ENCODE measurements at regions not wholly inside any gene's neighbourhood (a gene's known extent, or its start where the extent isn't known, plus 50 kb on each side); places are given as distances from the start of the nearest gene placed in this dataset.

DNA sequence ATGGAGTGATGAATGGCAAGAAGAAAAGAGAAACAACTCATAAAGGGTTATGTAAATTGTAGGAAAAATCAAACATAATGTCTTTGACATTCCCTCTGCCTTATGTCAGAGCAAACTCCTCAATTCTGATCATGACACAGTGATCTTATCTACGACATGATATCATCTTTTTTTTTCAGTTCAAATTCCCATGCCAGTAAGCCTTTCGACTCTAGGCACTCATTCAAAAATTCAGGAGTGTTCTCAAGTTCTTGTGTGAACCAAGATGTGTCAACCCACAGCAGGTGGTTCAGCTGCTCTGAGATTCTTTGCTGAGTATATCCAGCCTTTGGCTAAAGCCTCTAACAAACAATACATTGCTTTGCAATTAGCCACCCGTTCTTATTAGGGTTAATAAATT lies 97.1 kb upstream of the ESRRG start:
- in situ Hi-C loops (cut with HindIII; ENCODE audit: low sequenced_read_pairs): no loop called here
- no peak for DNase-seq (ENCODE audit: low spot score)

DNA sequence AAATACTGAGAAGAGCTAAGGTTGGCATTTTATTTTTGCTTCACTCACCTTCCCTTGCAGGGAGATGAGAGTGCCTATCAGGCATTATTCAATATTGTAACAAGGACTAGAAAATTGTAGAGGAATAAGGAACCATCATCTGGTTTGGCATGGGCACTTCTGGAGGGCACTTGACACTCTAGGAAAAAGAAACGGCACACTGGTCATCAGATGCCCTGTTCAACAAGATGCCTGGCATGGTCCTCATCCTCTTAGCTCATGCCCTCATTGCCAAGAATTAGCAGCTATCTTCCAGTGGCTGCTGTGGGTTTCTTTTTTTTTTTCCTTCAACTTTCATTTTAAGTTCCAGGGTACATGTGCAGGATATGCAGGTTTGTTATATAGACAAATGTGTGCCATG lies 95.1 kb upstream of the ESRRG start:
- in situ Hi-C loops (cut with HindIII; ENCODE audit: low sequenced_read_pairs): no loop called here
- no peak for DNase-seq (ENCODE audit: low spot score)

- no peak for DNase-seq (ENCODE audit: low spot score)
- in situ Hi-C loops (cut with HindIII; ENCODE audit: low sequenced_read_pairs): no loop called here
Measured at GRCh38 chr1:216815260-216816131, 92.3 kb upstream of the ESRRG start.

- DNase-seq (ENCODE audit: low spot score): no peak
- in situ Hi-C loops (cut with HindIII; ENCODE audit: low sequenced_read_pairs): no loop called here
Measured at GRCh38 chr1:216814576-216815259, 91.5 kb upstream of the ESRRG start.

GRCh38 chr1:216812966-216813365 lies 89.7 kb upstream of the ESRRG start:
- in situ Hi-C loops (cut with HindIII; ENCODE audit: low sequenced_read_pairs): no loop called here
- no peak for DNase-seq (ENCODE audit: low spot score)

GRCh38 chr1:216809649-216810048 lies 86.4 kb upstream of the ESRRG start:
- in situ Hi-C loops (cut with HindIII; ENCODE audit: low sequenced_read_pairs): no loop called here

DNA sequence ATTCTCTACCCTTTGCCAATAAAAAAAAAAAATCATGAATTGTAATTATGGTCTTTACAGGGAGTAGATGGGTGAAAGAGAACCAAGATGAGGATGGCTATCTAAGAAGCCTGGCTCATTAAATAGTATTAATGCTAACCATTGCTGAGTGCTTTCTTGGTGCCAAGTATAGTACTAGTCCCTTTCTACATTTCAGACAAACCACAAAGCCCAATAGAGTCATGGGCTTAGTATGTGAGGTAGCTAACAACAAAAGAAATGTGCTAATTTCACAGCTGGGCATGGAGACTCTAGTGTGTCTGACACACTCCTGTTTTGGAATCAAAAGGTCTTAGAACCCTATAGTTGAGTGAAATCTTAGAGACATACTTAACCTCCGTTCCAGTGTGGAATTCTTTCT lies 84.5 kb upstream of the ESRRG start:
- DNase-seq (ENCODE audit: low spot score): no peak

More at GRCh38 chr1:216809649-216810048, 86.4 kb upstream of the ESRRG start:
- DNase-seq (ENCODE audit: low spot score): no peak

GRCh38 chr1:216805953-216806352 lies 82.7 kb upstream of the ESRRG start:
- in situ Hi-C loops (cut with HindIII; ENCODE audit: low sequenced_read_pairs): no loop called here
- no peak for DNase-seq (ENCODE audit: low spot score)

More for the DNA sequence above, 84.5 kb upstream of the ESRRG start:
- in situ Hi-C loops (cut with HindIII; ENCODE audit: low sequenced_read_pairs): no loop called here

DNA sequence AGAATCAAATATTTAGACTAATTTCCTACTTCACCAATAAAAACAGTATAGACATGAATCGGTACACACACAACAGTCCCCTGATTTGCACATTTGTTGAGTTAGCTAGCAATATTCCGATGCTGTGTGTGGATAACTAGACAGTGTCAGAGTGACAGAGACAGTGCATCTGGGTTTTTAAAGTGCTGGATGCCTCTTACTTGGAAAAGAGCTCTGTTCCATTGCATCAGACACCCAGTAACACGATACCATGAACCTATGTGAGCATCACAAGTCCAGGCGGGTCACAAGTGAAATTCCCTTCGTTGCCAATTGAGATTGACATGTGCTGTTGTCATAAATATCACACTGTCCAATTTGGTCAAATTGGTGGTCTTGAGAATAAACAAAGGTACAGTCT lies 82.0 kb upstream of the ESRRG start:
- DNase-seq (ENCODE audit: low spot score): no peak
- in situ Hi-C loops (cut with HindIII; ENCODE audit: low sequenced_read_pairs): no loop called here

- in situ Hi-C loops (cut with HindIII; ENCODE audit: low sequenced_read_pairs): no loop called here
- no peak for DNase-seq (ENCODE audit: low spot score)
Measured at GRCh38 chr1:216804111-216804510, 80.9 kb upstream of the ESRRG start.

GRCh38 chr1:216794586-216794985 lies 71.4 kb upstream of the ESRRG start:
- DNase-seq (ENCODE audit: low spot score): no peak
- in situ Hi-C loops (cut with HindIII; ENCODE audit: low sequenced_read_pairs): no loop called here

DNA sequence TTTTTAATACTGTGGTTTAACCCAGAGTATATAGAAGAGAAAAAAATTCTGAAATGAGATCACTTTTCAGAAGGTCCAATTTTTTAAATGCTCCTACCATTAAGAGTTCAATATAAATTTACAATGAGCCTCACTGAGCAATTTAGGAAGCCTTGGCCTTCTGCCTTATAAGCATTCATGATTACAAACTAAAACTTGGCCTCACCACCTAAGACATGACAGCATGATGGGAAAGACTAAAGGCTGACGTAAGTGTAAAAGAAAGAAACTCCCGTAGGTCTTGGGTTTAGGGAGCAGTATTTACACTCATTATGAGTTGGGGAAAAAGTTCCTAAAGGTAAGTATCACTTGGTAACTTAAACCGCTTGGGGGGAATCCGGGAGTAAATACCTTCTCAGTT lies 70.7 kb upstream of the ESRRG start:
- DNase-seq (ENCODE audit: low spot score): no peak
- in situ Hi-C loops (cut with HindIII; ENCODE audit: low sequenced_read_pairs): no loop called here

- no peak for DNase-seq (ENCODE audit: low spot score)
- in situ Hi-C loops (cut with HindIII; ENCODE audit: low sequenced_read_pairs): no loop called here
Measured at GRCh38 chr1:216793303-216793702, 70.1 kb upstream of the ESRRG start.

DNA sequence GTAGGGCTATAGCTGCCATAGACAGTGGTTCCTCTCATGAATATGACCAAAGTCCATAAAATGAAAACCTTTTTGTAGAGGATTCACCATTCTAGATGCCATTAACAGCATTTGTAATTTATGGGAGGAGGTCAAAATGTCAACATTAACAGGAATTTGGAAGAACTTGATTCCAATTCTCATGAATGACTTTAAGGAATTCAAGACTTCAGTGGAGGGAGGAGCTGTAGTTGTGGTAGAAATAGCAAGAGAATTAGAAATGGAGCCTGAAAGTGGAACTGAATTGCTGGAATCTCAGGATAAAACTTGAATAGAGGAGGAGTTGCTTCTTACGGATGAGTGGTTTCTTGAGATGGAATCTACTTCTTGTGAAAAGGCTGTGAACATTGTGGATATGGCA lies 65.4 kb upstream of the ESRRG start:
- no peak for DNase-seq (ENCODE audit: low spot score)
- in situ Hi-C loops (cut with HindIII; ENCODE audit: low sequenced_read_pairs): no loop called here

GRCh38 chr1:216785737-216786136 lies 62.5 kb upstream of the ESRRG start:
- in situ Hi-C loops (cut with HindIII; ENCODE audit: low sequenced_read_pairs): no loop called here

GRCh38 chr1:216785221-216785620 lies 62.0 kb upstream of the ESRRG start:
- in situ Hi-C loops (cut with HindIII; ENCODE audit: low sequenced_read_pairs): no loop called here

More at GRCh38 chr1:216785737-216786136, 62.5 kb upstream of the ESRRG start:
- no peak for DNase-seq (ENCODE audit: low spot score)

DNA sequence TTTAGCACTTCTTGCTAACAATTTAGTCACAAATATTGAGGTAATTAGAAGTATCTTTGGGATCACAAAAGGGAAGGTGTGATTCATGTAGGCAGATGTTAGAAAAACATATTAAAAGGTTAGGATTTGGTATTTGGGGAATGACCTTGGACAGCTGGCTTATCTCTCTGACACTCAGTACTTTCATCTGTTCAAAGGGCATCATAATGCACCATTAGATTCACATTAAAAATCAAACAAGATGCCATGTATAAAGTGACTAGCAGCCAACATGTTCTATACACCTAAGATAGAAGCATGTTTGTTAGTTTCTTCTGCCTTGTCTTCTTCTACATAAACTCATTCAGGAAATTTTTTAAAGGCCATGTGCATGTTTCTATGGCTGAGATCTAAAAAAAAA lies 56.5 kb upstream of the ESRRG start:
- in situ Hi-C loops (cut with HindIII; ENCODE audit: low sequenced_read_pairs): no loop called here
- DNase-seq (ENCODE audit: low spot score): no peak

More at GRCh38 chr1:216785221-216785620, 62.0 kb upstream of the ESRRG start:
- no peak for DNase-seq (ENCODE audit: low spot score)

- in situ Hi-C loops (cut with HindIII; ENCODE audit: low sequenced_read_pairs): no loop called here
- no peak for DNase-seq (ENCODE audit: low spot score)
Measured at GRCh38 chr1:216778737-216779136, 55.5 kb upstream of the ESRRG start.

- in situ Hi-C loops (cut with HindIII; ENCODE audit: low sequenced_read_pairs): no loop called here
- no peak for DNase-seq (ENCODE audit: low spot score)
Measured at GRCh38 chr1:216777148-216777547, 53.9 kb upstream of the ESRRG start.

Measured in G401 (cell line).